ENCODE measurements at regions not wholly inside any gene's neighbourhood (a gene's known extent, or its start where the extent isn't known, plus 50 kb on each side); places are given as distances from the start of the nearest gene placed in this dataset.

DNA sequence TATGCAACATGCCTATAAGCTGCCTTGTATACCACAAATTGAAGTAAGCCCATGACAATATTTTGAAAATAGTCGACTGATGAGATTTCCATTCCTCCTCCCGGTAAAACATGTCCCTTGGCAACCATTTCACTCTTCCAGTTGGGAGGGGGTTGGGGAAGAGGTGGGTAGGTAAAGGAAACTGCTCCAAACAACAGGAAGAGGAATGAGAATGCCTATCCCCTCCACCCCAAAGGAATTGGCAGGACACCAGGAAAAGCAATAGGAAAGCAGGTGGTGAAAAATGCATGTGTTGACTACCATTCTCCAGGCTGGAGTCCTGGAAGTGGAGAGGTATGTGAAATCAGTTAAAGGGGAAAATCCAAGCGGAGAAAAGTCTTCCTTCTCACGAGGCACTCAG, 455.9 kb upstream of the PSMD7 start:
- TF ChIP-seq, protein P1, sequence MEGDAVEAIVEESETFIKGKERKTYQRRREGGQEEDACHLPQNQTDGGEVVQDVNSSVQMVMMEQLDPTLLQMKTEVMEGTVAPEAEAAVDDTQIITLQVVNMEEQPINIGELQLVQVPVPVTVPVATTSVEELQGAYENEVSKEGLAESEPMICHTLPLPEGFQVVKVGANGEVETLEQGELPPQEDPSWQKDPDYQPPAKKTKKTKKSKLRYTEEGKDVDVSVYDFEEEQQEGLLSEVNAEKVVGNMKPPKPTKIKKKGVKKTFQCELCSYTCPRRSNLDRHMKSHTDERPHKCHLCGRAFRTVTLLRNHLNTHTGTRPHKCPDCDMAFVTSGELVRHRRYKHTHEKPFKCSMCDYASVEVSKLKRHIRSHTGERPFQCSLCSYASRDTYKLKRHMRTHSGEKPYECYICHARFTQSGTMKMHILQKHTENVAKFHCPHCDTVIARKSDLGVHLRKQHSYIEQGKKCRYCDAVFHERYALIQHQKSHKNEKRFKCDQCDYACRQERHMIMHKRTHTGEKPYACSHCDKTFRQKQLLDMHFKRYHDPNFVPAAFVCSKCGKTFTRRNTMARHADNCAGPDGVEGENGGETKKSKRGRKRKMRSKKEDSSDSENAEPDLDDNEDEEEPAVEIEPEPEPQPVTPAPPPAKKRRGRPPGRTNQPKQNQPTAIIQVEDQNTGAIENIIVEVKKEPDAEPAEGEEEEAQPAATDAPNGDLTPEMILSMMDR (IDR thresholded peaks at IDR 0.05; ENCODE audit: poor library complexity): no peak
- TF ChIP-seq EZH2 (IDR thresholded peaks at IDR 0.05; ENCODE audit: borderline replicate concordance): no peak
